ENCODE measurements at regions not wholly inside any gene's neighbourhood (a gene's known extent, or its start where the extent isn't known, plus 50 kb on each side); places are given as distances from the start of the nearest gene placed in this dataset.

GRCh38 chr10:131532745-131533341, 221.3 kb upstream of the TCERG1L start:
- H3K9me3 ChIP-seq, result no peaks in the 10 kb centered on the region
- H3K36me3 ChIP-seq, result no peaks in the 10 kb centered on the region
- no peaks in the 10 kb centered on the region for H3K4me1 ChIP-seq
- no peak for DNase-seq (ENCODE audit: low spot score in 2 of 2)
- no peak overlapping the region for H3K4me3 ChIP-seq
- H3K27ac ChIP-seq, result no peak overlapping the region
- 88% methylated on average over 24 of the region's 24 CpGs for WGBS, 2 donors
- no peak for TF ChIP-seq POLR2A (IDR thresholded peaks at IDR 0.05)
- no peak for TF ChIP-seq EP300 (IDR thresholded peaks at IDR 0.05)
- TF ChIP-seq CTCF (IDR thresholded peaks at IDR 0.05), result no peak
- no peaks in the 10 kb centered on the region for H3K27me3 ChIP-seq

- Histone ChIP-seq H3K4me1 (no peaks in the 10 kb centered on the region), H3K27ac (no peak overlapping the region), H3K4me3 (no peak overlapping the region), H3K36me3 (no peaks in the 10 kb centered on the region), H3K9me3 (no peaks in the 10 kb centered on the region), H3K27me3 (no peaks in the 10 kb centered on the region)
- 87 to 89% methylated on average over 16 to 17 of the region's 17 CpGs for WGBS, 2 donors
- TF ChIP-seq POLR2A (IDR thresholded peaks at IDR 0.05), result no peak
- no peak for TF ChIP-seq CTCF (IDR thresholded peaks at IDR 0.05)
- TF ChIP-seq EP300 (IDR thresholded peaks at IDR 0.05), result no peak
- DNase-seq (ENCODE audit: low spot score in 2 of 2), result no peak
Measured at GRCh38 chr10:131533846-131534526, 222.5 kb upstream of the TCERG1L start.

GRCh38 chr10:131534836-131535235, 223.3 kb upstream of the TCERG1L start:
- no peak for DNase-seq (ENCODE audit: low spot score in 2 of 2)
- no peak overlapping the region for H3K27ac ChIP-seq
- no peaks in the 10 kb centered on the region for H3K9me3 ChIP-seq
- TF ChIP-seq EP300 (IDR thresholded peaks at IDR 0.05) (no peak), POLR2A (IDR thresholded peaks at IDR 0.05) (no peak)
- 83 to 90% methylated on average over 11 of the region's 11 CpGs for WGBS, 2 donors
- H3K4me1 ChIP-seq, result no peaks in the 10 kb centered on the region
- no peak overlapping the region for H3K4me3 ChIP-seq
- H3K36me3 ChIP-seq, result no peaks in the 10 kb centered on the region
- no peaks in the 10 kb centered on the region for H3K27me3 ChIP-seq

- 87 to 90% methylated on average over 15 of the region's 15 CpGs for WGBS, 2 donors
- Histone ChIP-seq H3K4me3 (no peak overlapping the region), H3K27ac (no peak overlapping the region), H3K36me3 (no peaks in the 10 kb centered on the region), H3K27me3 (no peaks in the 10 kb centered on the region), H3K4me1 (no peaks in the 10 kb centered on the region), H3K9me3 (no peaks in the 10 kb centered on the region)
- no peak for TF ChIP-seq POLR2A (IDR thresholded peaks at IDR 0.05)
- TF ChIP-seq EP300 (IDR thresholded peaks at IDR 0.05), result no peak
- no peak for TF ChIP-seq CTCF (IDR thresholded peaks at IDR 0.05)
- DNase-seq (ENCODE audit: low spot score in 2 of 2), result no peak
Measured at GRCh38 chr10:131536676-131537075, 225.2 kb upstream of the TCERG1L start.

GRCh38 chr10:131537281-131537680, 225.8 kb upstream of the TCERG1L start:
- H3K27ac ChIP-seq, result no peak overlapping the region
- no peak overlapping the region for H3K4me3 ChIP-seq
- no peaks in the 10 kb centered on the region for H3K9me3 ChIP-seq
- no peak for TF ChIP-seq CTCF (IDR thresholded peaks at IDR 0.05)
- TF ChIP-seq POLR2A (IDR thresholded peaks at IDR 0.05), result no peak
- no peak for TF ChIP-seq EP300 (IDR thresholded peaks at IDR 0.05)
- no peaks in the 10 kb centered on the region for H3K4me1 ChIP-seq
- no peaks in the 10 kb centered on the region for H3K27me3 ChIP-seq
- no peak for DNase-seq (ENCODE audit: low spot score in 2 of 2)
- 28 to 29% methylated on average over 1 of the region's 1 CpG for WGBS, 2 donors
- no peaks in the 10 kb centered on the region for H3K36me3 ChIP-seq
